Suprapubic skin (tissue), 4 donors: ENCODE measurements at regions not wholly inside any gene's neighbourhood (a gene's known extent, or its start where the extent isn't known, plus 50 kb on each side); places are given as distances from the start of the nearest gene placed in this dataset.

Experiments
- CTCF ChIP-seq, 2 donors: fragments of 200-600 bp in 1 of 2; fragments of 450-650 bp in 1 of 2; sonication (generic) in 1 of 2; IDR thresholded peaks; one replicate each; pipeline ENCODE4 v1.5.1; 2016 to 2019; ENCODE audit warnings: antibody characterized with exemption in 2 of 2, mild to moderate bottlenecking in 1 of 2, moderate library complexity in 1 of 2
- EP300 ChIP-seq: sonication (generic); formaldehyde crosslinking; IDR thresholded peaks from one replicate; pipeline ENCODE4 v1.6.1; 2017; ENCODE audit warnings: antibody characterized with exemption
- POLR2A ChIP-seq, 2 donors: fragments of 450-650 bp; IDR thresholded peaks; one replicate each; pipeline ENCODE4 v1.6.1; 2017; ENCODE audit warnings: antibody characterized with exemption in 2 of 2, mild to moderate bottlenecking in 2 of 2, moderate library complexity in 2 of 2
- POLR2AphosphoS5 ChIP-seq, 3 donors: sonication (generic); formaldehyde crosslinking; IDR thresholded peaks; one replicate each; pipeline ENCODE4 v1.6.1; 2017; ENCODE audit warnings: antibody characterized with exemption in 3 of 3

- TF ChIP-seq POLR2AphosphoS5 (IDR thresholded peaks at IDR 0.05) (no peak), CTCF (IDR thresholded peaks at IDR 0.05) (no peak), POLR2A (IDR thresholded peaks at IDR 0.05) (no peak), EP300 (no peak)
Measured at GRCh38 chr4:82005158-82005557, 368.6 kb downstream of the HNRNPD start.
